Omental fat pad (tissue), 3 donors: ENCODE measurements at regions not wholly inside any gene's neighbourhood (a gene's known extent, or its start where the extent isn't known, plus 50 kb on each side); places are given as distances from the start of the nearest gene placed in this dataset.
"Not testable (repeated sequence)": the region's sequence is repeated elsewhere in the genome, so short reads cannot be mapped to it uniquely, and the experiment has no call there.

ENCODE experiments used
- ATAC-seq: fragments of 150-250 bp; one replicate; pipeline ENCODE4 v1.9.1; 2016; ENCODE audit warnings: mild to moderate bottlenecking, moderate library complexity; ENCODE audit not compliant: low FRiP score
- DNase-seq: peaks from one replicate; pipeline ENCODE4 v3.0.0-alpha.2; 2019; ENCODE audit warnings: low spot score
- TF ChIP-seq, protein P1 (sequence below), 3 donors: fragments of 450-650 bp; IDR thresholded peaks; one replicate each; pipeline ENCODE4 v1.5.1; 2016 to 2017; ENCODE audit warnings: antibody characterized with exemption in 3 of 3, mild to moderate bottlenecking in 3 of 3, moderate library complexity in 2 of 3

DNA sequence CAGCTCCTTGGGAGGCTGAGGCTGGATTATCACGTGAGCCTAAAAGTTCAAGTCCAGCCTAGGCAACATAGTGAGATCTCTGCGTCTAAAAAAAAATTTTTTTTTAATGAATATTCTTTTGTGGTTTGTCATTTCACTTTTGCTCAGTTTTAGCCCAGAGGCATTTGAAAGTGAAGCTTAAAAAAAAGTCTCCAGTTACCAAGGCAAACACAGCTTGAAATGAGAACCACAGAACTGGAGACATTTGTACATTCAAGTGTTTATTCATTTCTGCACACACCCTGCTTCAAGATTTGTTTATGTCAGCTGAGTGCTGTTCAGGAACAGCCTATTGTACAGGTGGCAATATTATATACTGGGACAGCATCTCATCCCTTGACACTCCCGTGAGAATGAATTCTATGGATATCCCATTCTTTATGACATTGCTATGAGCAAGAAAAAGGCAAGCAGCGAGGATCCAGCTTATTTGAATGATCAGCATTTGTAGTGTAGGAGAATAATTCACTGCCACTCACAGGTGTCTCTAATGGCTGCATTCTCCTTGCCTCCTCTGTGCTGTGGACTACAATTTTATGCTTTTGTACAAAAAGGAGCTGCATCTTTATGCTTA lies 444.8 kb upstream of the GRM7 start:
- ATAC-seq (no peak), DNase-seq (no peak)
- TF ChIP-seq, protein P1, sequence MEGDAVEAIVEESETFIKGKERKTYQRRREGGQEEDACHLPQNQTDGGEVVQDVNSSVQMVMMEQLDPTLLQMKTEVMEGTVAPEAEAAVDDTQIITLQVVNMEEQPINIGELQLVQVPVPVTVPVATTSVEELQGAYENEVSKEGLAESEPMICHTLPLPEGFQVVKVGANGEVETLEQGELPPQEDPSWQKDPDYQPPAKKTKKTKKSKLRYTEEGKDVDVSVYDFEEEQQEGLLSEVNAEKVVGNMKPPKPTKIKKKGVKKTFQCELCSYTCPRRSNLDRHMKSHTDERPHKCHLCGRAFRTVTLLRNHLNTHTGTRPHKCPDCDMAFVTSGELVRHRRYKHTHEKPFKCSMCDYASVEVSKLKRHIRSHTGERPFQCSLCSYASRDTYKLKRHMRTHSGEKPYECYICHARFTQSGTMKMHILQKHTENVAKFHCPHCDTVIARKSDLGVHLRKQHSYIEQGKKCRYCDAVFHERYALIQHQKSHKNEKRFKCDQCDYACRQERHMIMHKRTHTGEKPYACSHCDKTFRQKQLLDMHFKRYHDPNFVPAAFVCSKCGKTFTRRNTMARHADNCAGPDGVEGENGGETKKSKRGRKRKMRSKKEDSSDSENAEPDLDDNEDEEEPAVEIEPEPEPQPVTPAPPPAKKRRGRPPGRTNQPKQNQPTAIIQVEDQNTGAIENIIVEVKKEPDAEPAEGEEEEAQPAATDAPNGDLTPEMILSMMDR (IDR thresholded peaks at IDR 0.05): no peak

DNA sequence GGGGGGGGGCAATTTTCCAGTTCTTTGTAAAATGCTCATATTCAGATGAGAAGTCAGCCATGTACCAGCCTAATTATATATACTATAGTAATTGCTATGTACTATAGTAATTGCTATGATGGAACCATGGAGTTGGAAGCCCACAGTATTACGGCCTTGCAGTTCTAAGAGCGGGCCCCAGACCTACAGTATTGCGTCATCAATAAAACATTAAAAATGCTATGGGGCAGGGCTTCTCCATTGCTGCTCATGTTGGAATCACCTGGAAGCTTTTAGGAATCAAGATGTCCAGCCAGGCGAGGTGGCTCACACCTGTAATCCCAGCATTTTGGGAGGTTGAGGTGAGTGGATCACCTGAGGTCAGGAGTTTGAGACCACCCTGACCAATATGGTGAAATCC lies 443.7 kb upstream of the GRM7 start:
- TF ChIP-seq, protein P1 (IDR thresholded peaks at IDR 0.05): no peak
- DNase-seq: no peak
- ATAC-seq: no peak

DNA sequence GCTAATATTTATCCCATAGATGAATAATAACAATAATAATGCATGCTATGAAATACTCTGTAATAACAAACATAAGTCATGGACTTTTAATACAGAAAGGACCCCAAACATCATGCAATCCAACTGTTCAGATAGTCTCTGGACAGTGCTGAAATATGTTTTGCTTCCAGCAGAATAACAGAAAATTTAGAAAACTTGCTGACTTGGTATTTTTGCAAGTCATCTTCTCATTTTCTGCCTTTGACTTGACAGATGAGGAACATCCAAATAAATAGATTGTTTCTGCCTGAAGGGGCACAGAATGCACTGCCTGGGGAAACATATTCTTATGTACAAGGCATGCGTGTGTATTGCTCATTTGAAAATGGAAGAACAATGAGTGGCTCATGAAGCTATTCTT lies 442.4 kb upstream of the GRM7 start:
- DNase-seq (no peak), ATAC-seq (no peak)
- TF ChIP-seq, protein P1 (IDR thresholded peaks at IDR 0.05): no peak

DNA sequence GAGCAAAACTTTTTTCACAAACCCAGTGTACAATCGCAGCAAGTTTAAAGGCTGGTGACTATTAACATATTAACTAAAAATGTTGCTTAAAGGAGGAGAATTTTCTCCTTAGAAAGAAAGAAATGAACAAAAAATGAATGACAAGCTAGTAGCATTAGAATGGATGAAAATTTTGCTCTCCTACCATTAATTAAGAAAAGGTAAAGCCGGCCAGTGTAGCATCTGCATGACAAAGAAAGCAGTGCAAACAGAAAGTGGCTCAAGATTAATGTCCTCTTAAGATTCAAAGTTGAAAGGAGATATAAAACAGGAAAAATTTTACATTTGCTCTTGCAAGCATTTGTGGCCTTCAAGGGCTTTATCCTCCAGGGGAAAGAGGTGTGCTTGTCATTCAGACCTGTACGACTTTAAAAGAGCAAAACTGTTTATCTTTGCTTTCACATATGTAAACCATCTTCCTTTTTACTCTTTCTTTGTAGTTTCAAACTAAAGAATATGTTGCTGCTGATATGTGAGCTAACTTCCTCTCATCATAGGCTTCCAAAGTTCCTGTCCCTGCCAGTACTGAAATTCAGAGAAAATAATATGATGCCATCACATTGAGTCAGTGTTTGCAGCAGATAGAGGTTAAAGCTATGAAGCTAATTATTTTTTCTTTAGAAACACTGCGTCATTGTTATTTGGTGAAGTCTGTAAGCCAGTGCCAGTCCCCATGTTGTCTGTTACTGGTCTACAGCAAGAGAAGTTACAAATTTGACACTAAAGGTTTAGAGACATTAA lies 439.1 kb upstream of the GRM7 start:
- no peak for ATAC-seq
- DNase-seq: no peak
- TF ChIP-seq, protein P1 (IDR thresholded peaks at IDR 0.05): no peak

DNA sequence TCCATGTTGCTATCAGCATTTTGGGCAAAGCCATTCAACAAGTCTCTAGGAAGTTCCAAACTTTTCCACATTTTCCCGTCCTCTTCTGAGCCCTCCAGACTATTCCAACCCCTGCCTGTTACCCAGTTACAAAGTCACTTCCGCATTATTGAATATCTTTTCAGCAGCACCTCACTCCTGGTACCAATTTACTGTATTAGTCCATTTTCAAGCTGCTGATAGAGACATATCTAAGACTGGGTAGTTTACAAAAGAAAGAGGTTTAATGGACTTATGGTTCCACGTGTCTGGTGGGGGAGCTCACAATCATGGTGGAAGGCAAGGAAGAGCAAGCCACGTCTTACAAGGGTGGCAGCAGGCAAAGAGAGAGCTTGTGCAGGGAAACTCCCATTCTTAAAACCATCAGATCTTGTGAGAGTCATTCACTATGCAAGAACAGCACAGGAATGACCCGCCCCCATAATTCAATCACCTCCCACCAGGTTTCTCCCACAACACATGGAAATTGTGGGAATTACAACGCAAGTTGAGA lies 435.6 kb upstream of the GRM7 start:
- DNase-seq: no peak
- no peak for ATAC-seq
- TF ChIP-seq, protein P1 (IDR thresholded peaks at IDR 0.05): no peak

DNA sequence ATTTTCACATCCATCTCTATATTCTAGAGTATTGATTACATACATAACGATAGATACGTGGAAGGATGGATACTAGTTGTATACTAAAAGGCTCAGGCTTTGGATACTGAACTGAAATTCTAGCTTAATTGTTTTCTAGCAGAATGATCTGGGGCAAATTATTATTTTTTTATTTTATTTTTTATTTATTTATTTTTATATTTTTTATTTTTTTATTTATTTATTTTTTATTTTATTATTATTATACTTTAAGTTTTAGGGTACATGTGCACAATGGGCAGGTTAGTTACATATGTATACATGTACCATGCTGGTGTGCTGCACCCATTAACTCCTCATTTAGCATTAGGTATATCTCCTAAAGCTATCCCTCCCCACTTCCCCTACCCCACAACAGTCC lies 432.6 kb upstream of the GRM7 start:
- DNase-seq, ATAC-seq: not testable (repeated sequence)

DNA sequence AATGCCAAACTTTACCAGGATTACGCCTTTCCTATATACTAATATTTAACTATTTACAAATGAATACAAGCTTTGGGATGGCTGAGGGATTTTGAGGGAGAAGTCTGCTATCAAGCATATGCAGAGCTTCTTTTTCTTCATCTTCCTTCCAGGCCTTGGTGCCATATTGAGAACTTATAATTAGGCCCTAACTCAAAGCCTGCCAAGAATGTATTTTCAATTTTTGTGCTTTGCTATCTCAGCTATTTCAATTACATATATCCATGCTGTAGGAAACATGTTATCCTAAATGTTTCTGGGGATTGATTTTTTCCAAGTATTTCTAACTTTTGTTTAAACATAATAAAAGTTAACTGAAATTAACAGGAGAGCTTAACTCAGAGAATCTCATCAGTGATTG lies 425.0 kb upstream of the GRM7 start:
- TF ChIP-seq, protein P1 (IDR thresholded peaks at IDR 0.05): no peak
- ATAC-seq (no peak), DNase-seq (no peak)
